Liver (tissue), 8 donors: ENCODE measurements at regions not wholly inside any gene's neighbourhood (a gene's known extent, or its start where the extent isn't known, plus 50 kb on each side); places are given as distances from the start of the nearest gene placed in this dataset.

Source experiments
- DNase-seq: peaks from one replicate; pipeline ENCODE4 v3.0.0-alpha.2; 2017; ENCODE audit warnings: low spot score
- H3K27ac ChIP-seq, 2 donors: one replicate each; pipeline ENCODE4 v1.7.0; 2013; ENCODE audit warnings: inconsistent platforms in 2 of 2, low read length in 2 of 2, control low read depth in 1 of 2, low read depth in 1 of 2, mild to moderate bottlenecking in 1 of 2
- H3K27me3 ChIP-seq, 4 donors: one replicate each; pipeline versions ENCODE4 v1.6.1 to v1.7.0; 2013; ENCODE audit warnings: low read length in 3 of 4, inconsistent platforms in 1 of 4, mild to moderate bottlenecking in 1 of 4, moderate library complexity in 1 of 4; ENCODE audit not compliant: control insufficient read depth in 4 of 4, insufficient read depth in 4 of 4
- H3K36me3 ChIP-seq, 4 donors: one replicate each; pipeline versions ENCODE4 v1.6.1 to v1.7.0; 2013; ENCODE audit warnings: low read length in 3 of 4, mild to moderate bottlenecking in 3 of 4, low read depth in 1 of 4, moderate library complexity in 1 of 4; ENCODE audit not compliant: control insufficient read depth in 4 of 4, insufficient read depth in 3 of 4
- H3K4me1 ChIP-seq, 4 donors: one replicate each; pipeline versions ENCODE4 v1.6.1 to v1.7.0; 2013; ENCODE audit warnings: low read length in 3 of 4, mild to moderate bottlenecking in 3 of 4, moderate library complexity in 1 of 4; ENCODE audit not compliant: control insufficient read depth in 4 of 4, insufficient read depth in 4 of 4
- H3K4me3 ChIP-seq, 3 donors: one replicate each; pipeline versions ENCODE4 v1.6.1 to v1.7.0; 2013; ENCODE audit warnings: low read length in 3 of 3, control low read depth in 1 of 3, low read depth in 1 of 3, mild to moderate bottlenecking in 1 of 3
- H3K9ac ChIP-seq, 2 donors: one replicate each; pipeline ENCODE4 v1.7.0; 2013; ENCODE audit warnings: low read length in 2 of 2, mild to moderate bottlenecking in 2 of 2, moderate library complexity in 2 of 2, control low read depth in 1 of 2, low read depth in 1 of 2
- H3K9me3 ChIP-seq, 4 donors: one replicate each; pipeline versions ENCODE4 v1.6.1 to v1.7.0; 2013; ENCODE audit warnings: low read length in 3 of 4; ENCODE audit not compliant: control insufficient read depth in 4 of 4
- ATF3 ChIP-seq: IDR thresholded peaks from 2 replicates; pipeline ENCODE4 v1.6.1; 2016; ENCODE audit warnings: antibody characterized with exemption
- CTCF ChIP-seq: fragments of 150-350 bp; IDR thresholded peaks from 2 replicates; pipeline ENCODE4 v1.5.1; 2017; ENCODE audit warnings: improper control_type of control experiment, low read depth, low read length; ENCODE audit not compliant: missing input control
- EGR1 ChIP-seq, 2 donors: IDR thresholded peaks; 2 replicates each; pipeline ENCODE4 v1.6.1; 2016 to 2018; ENCODE audit warnings: antibody characterized with exemption in 2 of 2, low read depth in 2 of 2
- FOXA1 ChIP-seq: IDR thresholded peaks from 2 replicates; pipeline ENCODE4 v1.6.1; 2016; ENCODE audit warnings: antibody characterized with exemption
- FOXA2 ChIP-seq: IDR thresholded peaks from 2 replicates; pipeline ENCODE4 v1.6.1; 2016; ENCODE audit warnings: antibody characterized with exemption
- GABPA ChIP-seq, 2 donors: IDR thresholded peaks in 1 of 2; conservative IDR thresholded peaks in 1 of 2; 2 replicates each; pipeline ENCODE4 v1.6.1; 2016; ENCODE audit warnings: antibody characterized with exemption in 2 of 2, mild to moderate bottlenecking in 1 of 2, moderate library complexity in 1 of 2
- HNF4A ChIP-seq, 2 donors: conservative IDR thresholded peaks; 2 replicates each; pipeline ENCODE4 v1.6.1; 2016; ENCODE audit warnings: antibody characterized with exemption in 2 of 2, mild to moderate bottlenecking in 2 of 2
- JUND ChIP-seq, 2 donors: IDR thresholded peaks; 2 replicates each; pipeline ENCODE4 v1.6.1; 2016; ENCODE audit warnings: antibody characterized with exemption in 2 of 2
- MAX ChIP-seq: IDR thresholded peaks from 2 replicates; pipeline ENCODE4 v1.6.1; 2016; ENCODE audit warnings: antibody characterized with exemption
- NR2F2 ChIP-seq: IDR thresholded peaks from 2 replicates; pipeline ENCODE4 v1.6.1; 2016; ENCODE audit warnings: antibody characterized with exemption
- RAD21 ChIP-seq, 2 donors: IDR thresholded peaks; 2 replicates each; pipeline ENCODE4 v1.6.1; 2016; ENCODE audit warnings: antibody characterized with exemption in 2 of 2, mild to moderate bottlenecking in 2 of 2
- RXRA ChIP-seq, 2 donors: IDR thresholded peaks; 2 replicates each; pipeline ENCODE4 v1.6.1; 2017 to 2018; ENCODE audit warnings: antibody characterized with exemption in 2 of 2, mild to moderate bottlenecking in 1 of 2
- TAF1 ChIP-seq: conservative IDR thresholded peaks from 2 replicates; pipeline ENCODE4 v1.6.1; 2016; ENCODE audit warnings: antibody characterized with exemption, mild to moderate bottlenecking
- ZBTB33 ChIP-seq: IDR thresholded peaks from 2 replicates; pipeline ENCODE4 v1.6.1; 2016; ENCODE audit warnings: antibody characterized with exemption
- WGBS: extraction: QIAGEN DNeasy Blood & Tissue Kit; methylation state at CpG from one replicate; pipeline ENCODE4 v1.1.7; 2013; 5-methylcytosine and 5-hydroxymethylcytosine counted together
- donor health status: healthy.
- donor health status: healthy.
- donor health status: healthy.
- donor health status: healthy.
- donor health status: healthy.

GRCh38 chr1:17967623-17968255, 139.9 kb upstream of the IGSF21 start:
- Histone ChIP-seq H3K4me1 (no peaks in the 10 kb centered on the region), H3K27me3 (peaks cover 0 to 2% (median 0%) of the 10 kb centered on the region in 4 donors), H3K36me3 (no peaks in the 10 kb centered on the region), H3K27ac (no peak overlapping the region), H3K9me3 (no peaks in the 10 kb centered on the region), H3K4me3 (no peak overlapping the region), H3K9ac (no peak overlapping the region)
- no peak for DNase-seq
- TF ChIP-seq FOXA2 (no peak), RXRA (IDR thresholded peaks at IDR 0.05) (no peak), MAX (no peak), GABPA (IDR thresholded peaks at IDR 0.05 in 1 of 2, conservative IDR thresholded peaks at IDR 0.05 in 1 of 2) (no peak), ZBTB33 (no peak), CTCF (no peak)
- 66% methylated on average over 2 of the region's 2 CpGs for WGBS

GRCh38 chr1:17970757-17971156, 136.8 kb upstream of the IGSF21 start:
- WGBS = 80% methylated on average over 5 of the region's 5 CpGs
- H3K36me3 ChIP-seq = no peaks in the 10 kb centered on the region
- no peak for DNase-seq

GRCh38 chr1:17973694-17974093, 133.9 kb upstream of the IGSF21 start:
- H3K27me3 ChIP-seq = peaks cover 0 to 6% (median 0%) of the 10 kb centered on the region in 4 donors
- no peak for DNase-seq
- TF ChIP-seq MAX = no peak
- no peak for TF ChIP-seq NR2F2
- no peak for TF ChIP-seq FOXA1
- H3K9ac ChIP-seq = no peak overlapping the region
- H3K27ac ChIP-seq = no peak overlapping the region
- 59% methylated on average over 8 of the region's 8 CpGs for WGBS
- H3K9me3 ChIP-seq = no peaks in the 10 kb centered on the region
- H3K4me3 ChIP-seq = no peak overlapping the region
- no peaks in the 10 kb centered on the region for H3K4me1 ChIP-seq
- no peaks in the 10 kb centered on the region for H3K36me3 ChIP-seq

More at GRCh38 chr1:17970757-17971156, 136.8 kb upstream of the IGSF21 start:
- Histone ChIP-seq H3K4me1 (no peaks in the 10 kb centered on the region), H3K9ac (no peak overlapping the region), H3K4me3 (no peak overlapping the region), H3K9me3 (no peaks in the 10 kb centered on the region), H3K27me3 (peaks cover 0 to 4% (median 0%) of the 10 kb centered on the region in 4 donors), H3K27ac (no peak overlapping the region)
- TF ChIP-seq HNF4A (conservative IDR thresholded peaks at IDR 0.05) (no peak), ATF3 (no peak), FOXA1 (no peak), JUND (IDR thresholded peaks at IDR 0.05) (no peak), TAF1 (no peak), EGR1 (IDR thresholded peaks at IDR 0.05; ENCODE audit: low read depth in 2 of 2) (no peak), RAD21 (IDR thresholded peaks at IDR 0.05) (no peak)
